ENCODE measurements at regions not wholly inside any gene's neighbourhood (a gene's known extent, or its start where the extent isn't known, plus 50 kb on each side); places are given as distances from the start of the nearest gene placed in this dataset.

- Mint-ChIP-seq H3K36me3 (no peaks in the 10 kb centered on the region), H3K4me3 (no peak overlapping the region), H3K27me3 (ENCODE audit: low read depth) (peaks cover 8% of the 10 kb centered on the region), H3K4me1 (peaks cover 28% of the 10 kb centered on the region), H3K9me3 (peaks cover 18% of the 10 kb centered on the region), H3K27ac (no peak overlapping the region)
- TF ChIP-seq NFATC4 (CRISPR knock-in tag; IDR thresholded peaks at IDR 0.05) (no peak), ZSCAN18 (CRISPR knock-in tag; IDR thresholded peaks at IDR 0.05) (no peak), ZNF416 (CRISPR knock-in tag; IDR thresholded peaks at IDR 0.05) (no peak), MAX (CRISPR knock-in tag; IDR thresholded peaks at IDR 0.05) (no peak), RELA (CRISPR knock-in tag; IDR thresholded peaks at IDR 0.05; ENCODE audit: borderline replicate concordance) (no peak), OVOL2 (CRISPR knock-in tag; IDR thresholded peaks at IDR 0.05; ENCODE audit: borderline replicate concordance) (no peak), ZNF121 (CRISPR knock-in tag; IDR thresholded peaks at IDR 0.05) (no peak), CTCF (IDR thresholded peaks at IDR 0.05) (no peak), HMGXB4 (CRISPR knock-in tag; IDR thresholded peaks at IDR 0.05) (no peak), ZNF263 (CRISPR knock-in tag; IDR thresholded peaks at IDR 0.05; ENCODE audit: low read depth) (no peak), ZNF281 (CRISPR knock-in tag; IDR thresholded peaks at IDR 0.05) (no peak), EMX1 (CRISPR knock-in tag; IDR thresholded peaks at IDR 0.05) (no peak), FOXP4 (CRISPR knock-in tag; IDR thresholded peaks at IDR 0.05) (no peak), IRF1 (CRISPR knock-in tag; IDR thresholded peaks at IDR 0.05) (no peak), MXD4 (CRISPR knock-in tag; IDR thresholded peaks at IDR 0.05; ENCODE audit: borderline replicate concordance) (no peak), USF1 (CRISPR knock-in tag; IDR thresholded peaks at IDR 0.05) (no peak), NR3C1 (CRISPR knock-in tag; conservative IDR thresholded peaks at IDR 0.05; ENCODE audit: low read depth) (no peak), ATF2 (CRISPR knock-in tag; IDR thresholded peaks at IDR 0.05; ENCODE audit: borderline replicate concordance, low read depth) (no peak), CDX4 (CRISPR knock-in tag; IDR thresholded peaks at IDR 0.05; ENCODE audit: borderline replicate concordance) (no peak)
- ChIA-PET CTCF (no interaction called here), POLR2A (interaction anchor here (0.6 kb wide), 1 partner anchor 235 kb away, joined by 3 read pairs; no protein-coding TSS in a partner anchor)
- ATAC-seq: no peak
- DNase-seq (ENCODE audit: low spot score): no peak
These were observed 296.0 kb downstream of the ADGRG6 start for GRCh38 chr6:142597836-142598235.

Measured in WTC11 (cell line).